Endodermal cell (in vitro differentiated cells): ENCODE measurements at regions not wholly inside any gene's neighbourhood (a gene's known extent, or its start where the extent isn't known, plus 50 kb on each side); places are given as distances from the start of the nearest gene placed in this dataset.

Source experiments
- DNase-seq: peaks from one replicate; pipeline ENCODE4 v3.0.0-alpha.2; 2017
- H3K27ac ChIP-seq: 2 replicates; pipeline ENCODE4 v1.5.1; 2013; ENCODE audit warnings: mild to moderate bottlenecking, low read depth, low read length, moderate library complexity
- H3K27me3 ChIP-seq: 2 replicates; pipeline ENCODE4 v1.6.1; 2013; ENCODE audit warnings: mild to moderate bottlenecking, low read length, moderate library complexity; ENCODE audit not compliant: insufficient read depth, control insufficient read depth, poor library complexity, severe bottlenecking
- H3K36me3 ChIP-seq: 2 replicates; pipeline ENCODE4 v1.7.0; 2013; ENCODE audit warnings: mild to moderate bottlenecking, low read length, moderate library complexity; ENCODE audit not compliant: control insufficient read depth, insufficient read depth
- H3K4me1 ChIP-seq: one replicate; pipeline ENCODE4 v1.7.0; 2013; ENCODE audit warnings: low read length; ENCODE audit not compliant: control insufficient read depth, insufficient read depth
- H3K4me3 ChIP-seq: 2 replicates; pipeline ENCODE4 v1.5.1; 2013; ENCODE audit warnings: mild to moderate bottlenecking, low read length, moderate library complexity
- H3K9ac ChIP-seq: 2 replicates; pipeline ENCODE4 v1.6.1; 2013; ENCODE audit warnings: mild to moderate bottlenecking, low read length, moderate library complexity; ENCODE audit not compliant: poor library complexity, severe bottlenecking; ENCODE audit errors: extremely low read depth
- H3K9me3 ChIP-seq: 2 replicates; pipeline ENCODE4 v1.6.1; 2013; ENCODE audit warnings: mild to moderate bottlenecking, low read length, moderate library complexity; ENCODE audit not compliant: control insufficient read depth
- H3K27ac Mint-ChIP-seq: 2 replicates; pipeline ENCODE4 v1.8.0; 2020; ENCODE audit warnings: mixed read lengths
- H3K27me3 Mint-ChIP-seq: 2 replicates; pipeline ENCODE4 v1.8.0; 2021; ENCODE audit warnings: mild to moderate bottlenecking, mixed read lengths; ENCODE audit not compliant: insufficient read depth
- H3K36me3 Mint-ChIP-seq: 2 replicates; pipeline ENCODE4 v1.8.0; 2020; ENCODE audit warnings: low read depth, mixed read lengths
- H3K4me1 Mint-ChIP-seq: 2 replicates; pipeline ENCODE4 v1.8.0; 2020; ENCODE audit warnings: mixed read lengths
- H3K4me3 Mint-ChIP-seq: 2 replicates; pipeline ENCODE4 v1.8.0; 2020; ENCODE audit warnings: mild to moderate bottlenecking, moderate library complexity, mixed read lengths
- H3K9me3 Mint-ChIP-seq: 2 replicates; pipeline ENCODE4 v1.8.0; 2020; ENCODE audit warnings: mild to moderate bottlenecking, mixed read lengths
- WGBS, 2 experiments: methylation state at CpG; one replicate each; pipeline versions ENCODE4 v1.1.5 to v1.1.7; 2013; ENCODE audit warnings: missing lambda C conversion rate in 2 of 2, mixed read lengths in 1 of 2; ENCODE audit not compliant: insufficient coverage in 1 of 2, insufficient read length in 1 of 2; 5-methylcytosine and 5-hydroxymethylcytosine counted together
- TF ChIP-seq, protein P1 (sequence below): fragments of 200-600 bp; sonication (generic); conservative IDR thresholded peaks from 2 replicates; pipeline ENCODE4 v1.5.0; 2021; ENCODE audit warnings: antibody characterized with exemption, mild to moderate bottlenecking

DNA sequence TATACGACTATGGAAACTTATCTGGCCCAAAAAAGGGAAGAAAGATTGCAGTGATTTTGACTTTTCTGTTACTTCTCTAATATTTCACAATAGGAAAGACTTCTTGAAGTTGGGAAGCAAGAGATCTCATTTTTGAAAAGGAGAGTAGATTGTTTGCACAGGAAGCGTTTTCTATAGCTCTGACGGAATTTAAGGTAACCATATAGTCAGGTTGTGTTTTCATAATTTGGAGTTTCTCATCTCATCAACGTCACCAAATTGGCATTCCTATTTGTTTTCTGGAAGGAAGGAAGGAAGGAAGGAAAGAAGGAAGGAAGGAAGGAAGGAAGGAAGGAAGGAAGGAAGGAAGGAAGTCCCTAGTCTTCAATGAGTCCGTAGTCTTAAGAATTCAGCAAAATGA is 732.0 kb downstream of the XPNPEP1 start:
- H3K27ac ChIP-seq: no peak overlapping the region
- WGBS, 2 experiments: 71 to 79% methylated on average over 2 to 4 of the region's 5 CpGs
- no peaks in the 10 kb centered on the region for H3K36me3 ChIP-seq
- DNase-seq: no peak
- TF ChIP-seq, protein P1, sequence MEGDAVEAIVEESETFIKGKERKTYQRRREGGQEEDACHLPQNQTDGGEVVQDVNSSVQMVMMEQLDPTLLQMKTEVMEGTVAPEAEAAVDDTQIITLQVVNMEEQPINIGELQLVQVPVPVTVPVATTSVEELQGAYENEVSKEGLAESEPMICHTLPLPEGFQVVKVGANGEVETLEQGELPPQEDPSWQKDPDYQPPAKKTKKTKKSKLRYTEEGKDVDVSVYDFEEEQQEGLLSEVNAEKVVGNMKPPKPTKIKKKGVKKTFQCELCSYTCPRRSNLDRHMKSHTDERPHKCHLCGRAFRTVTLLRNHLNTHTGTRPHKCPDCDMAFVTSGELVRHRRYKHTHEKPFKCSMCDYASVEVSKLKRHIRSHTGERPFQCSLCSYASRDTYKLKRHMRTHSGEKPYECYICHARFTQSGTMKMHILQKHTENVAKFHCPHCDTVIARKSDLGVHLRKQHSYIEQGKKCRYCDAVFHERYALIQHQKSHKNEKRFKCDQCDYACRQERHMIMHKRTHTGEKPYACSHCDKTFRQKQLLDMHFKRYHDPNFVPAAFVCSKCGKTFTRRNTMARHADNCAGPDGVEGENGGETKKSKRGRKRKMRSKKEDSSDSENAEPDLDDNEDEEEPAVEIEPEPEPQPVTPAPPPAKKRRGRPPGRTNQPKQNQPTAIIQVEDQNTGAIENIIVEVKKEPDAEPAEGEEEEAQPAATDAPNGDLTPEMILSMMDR: no peak
- H3K27me3 ChIP-seq: no peaks in the 10 kb centered on the region
- H3K4me1 ChIP-seq: no peaks in the 10 kb centered on the region
- Mint-ChIP-seq H3K9me3 (peaks cover 38% of the 10 kb centered on the region), H3K27me3 (no peaks in the 10 kb centered on the region), H3K36me3 (peaks cover 2% of the 10 kb centered on the region), H3K4me3 (no peak overlapping the region), H3K27ac (no peak overlapping the region), H3K4me1 (no peaks in the 10 kb centered on the region)
- H3K4me3 ChIP-seq: no peak overlapping the region
- peaks cover 68% of the 10 kb centered on the region for H3K9me3 ChIP-seq
- no peak overlapping the region for H3K9ac ChIP-seq

- Mint-ChIP-seq H3K9me3 (peaks cover 47% of the 10 kb centered on the region), H3K36me3 (peaks cover 2% of the 10 kb centered on the region), H3K27ac (no peak overlapping the region), H3K4me1 (no peaks in the 10 kb centered on the region), H3K4me3 (no peak overlapping the region), H3K27me3 (peaks cover 3% of the 10 kb centered on the region)
- TF ChIP-seq, protein P1: no peak
- H3K9ac ChIP-seq: no peak overlapping the region
- no peak for DNase-seq
- WGBS, 2 experiments: 0% methylated on average over 1 of the region's 2 CpGs; no CpG with 5 or more reads in 1 of the 2 experiments
- H3K4me3 ChIP-seq: no peak overlapping the region
- H3K27ac ChIP-seq: no peak overlapping the region
- H3K27me3 ChIP-seq: no peaks in the 10 kb centered on the region
- H3K36me3 ChIP-seq: no peaks in the 10 kb centered on the region
- no peaks in the 10 kb centered on the region for H3K4me1 ChIP-seq
- H3K9me3 ChIP-seq: peaks cover 76% of the 10 kb centered on the region
These were observed 735.6 kb downstream of the XPNPEP1 start for GRCh38 chr10:109187677-109188076.

DNA sequence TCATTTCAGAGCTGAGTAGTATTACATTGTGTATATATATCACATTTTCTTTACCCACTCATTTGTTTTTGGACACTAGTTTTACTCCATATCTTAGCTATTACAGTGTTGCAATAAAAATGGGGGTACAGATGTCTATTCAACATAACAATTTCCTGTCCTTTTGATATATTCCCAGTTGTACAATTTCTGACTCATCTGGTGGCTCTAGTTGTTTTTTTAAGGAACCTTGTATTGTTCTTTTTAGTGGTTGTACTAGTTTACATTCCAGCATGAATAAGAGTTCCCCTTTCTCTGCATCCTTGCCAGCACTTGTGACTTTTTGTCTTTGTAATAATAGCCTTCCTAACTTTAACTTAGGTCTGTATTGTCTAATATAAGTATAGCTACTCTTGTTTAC is 739.9 kb downstream of the XPNPEP1 start:
- peaks cover 3% of the 10 kb centered on the region for H3K27me3 Mint-ChIP-seq
- H3K9me3 ChIP-seq: peaks cover 65% of the 10 kb centered on the region
- H3K9ac ChIP-seq: no peak overlapping the region
- H3K9me3 Mint-ChIP-seq: peaks cover 37% of the 10 kb centered on the region
- H3K4me1 ChIP-seq: no peaks in the 10 kb centered on the region
- H3K36me3 Mint-ChIP-seq: no peaks in the 10 kb centered on the region
- no peak overlapping the region for H3K4me3 Mint-ChIP-seq
- no peak for DNase-seq
- no peaks in the 10 kb centered on the region for H3K4me1 Mint-ChIP-seq
- no peak overlapping the region for H3K4me3 ChIP-seq
- no peak overlapping the region for H3K27ac ChIP-seq
- no peaks in the 10 kb centered on the region for H3K36me3 ChIP-seq
- TF ChIP-seq, protein P1: no peak
- no peaks in the 10 kb centered on the region for H3K27me3 ChIP-seq
- no peak overlapping the region for H3K27ac Mint-ChIP-seq
